Umbilical cord (tissue), 1 donor: ENCODE measurements at regions not wholly inside any gene's neighbourhood (a gene's known extent, or its start where the extent isn't known, plus 50 kb on each side); places are given as distances from the start of the nearest gene placed in this dataset.
"Not testable (repeated sequence)": the region's sequence is repeated elsewhere in the genome, so short reads cannot be mapped to it uniquely, and the experiment has no call there.

ENCODE experiments used
- DNase-seq: peaks from one replicate; pipeline ENCODE4 v3.0.0-alpha.2; 2015; ENCODE audit warnings: low spot score

DNA sequence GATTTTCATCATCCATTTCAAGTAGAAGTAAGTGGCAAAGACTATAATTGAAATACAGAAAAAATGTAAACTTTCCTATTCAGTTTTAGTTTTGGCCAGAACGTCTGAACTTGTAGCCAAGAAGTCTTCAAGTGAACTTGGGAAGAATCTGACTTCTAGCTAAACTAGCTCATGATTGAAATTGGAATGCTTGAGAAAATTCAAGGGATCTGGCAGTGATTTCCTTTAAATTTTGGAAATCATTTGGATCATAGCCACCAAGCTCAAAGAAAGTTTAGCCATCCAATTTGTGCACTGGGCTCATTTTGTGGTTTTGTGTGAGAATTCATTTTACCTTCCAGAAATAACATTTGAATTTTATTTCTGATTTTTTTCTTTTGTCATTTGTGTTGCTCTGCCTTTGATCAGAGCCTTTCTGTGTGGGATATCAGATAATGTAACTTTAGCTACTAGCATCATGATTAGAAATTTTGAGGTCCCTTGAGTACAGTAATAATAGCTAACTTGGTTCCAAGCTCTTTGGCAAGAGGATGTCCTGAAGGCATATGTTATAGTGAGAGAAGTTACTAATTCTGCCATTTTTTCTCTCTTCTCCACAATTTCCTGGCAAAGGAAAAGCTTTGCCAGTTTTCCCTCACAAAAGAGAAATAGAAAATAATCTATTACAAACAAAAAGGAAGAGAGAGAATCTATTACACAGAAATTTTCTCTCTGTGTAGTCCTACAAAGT lies 2123.7 kb upstream of the RAG2 start:
- no peak for DNase-seq

DNA sequence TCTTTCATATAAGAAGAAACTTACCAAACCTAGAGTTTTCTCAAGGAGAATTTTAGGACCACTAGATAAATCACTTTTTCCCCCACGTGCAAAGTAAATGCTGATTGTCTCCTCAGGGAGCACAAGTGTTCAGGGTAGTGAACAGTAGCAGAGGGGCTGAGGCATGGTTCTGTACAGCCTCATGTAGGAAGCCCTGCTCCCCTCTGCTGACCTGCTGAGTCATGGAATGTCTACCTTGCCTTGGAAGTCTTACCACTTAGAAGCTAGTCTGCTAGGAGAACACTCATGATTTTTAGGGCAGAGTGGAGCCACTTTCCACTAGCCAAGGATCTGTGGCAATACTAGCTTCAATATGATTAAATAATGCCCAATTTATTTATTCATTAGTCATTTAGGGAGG lies 2120.6 kb upstream of the RAG2 start:
- no peak for DNase-seq

DNA sequence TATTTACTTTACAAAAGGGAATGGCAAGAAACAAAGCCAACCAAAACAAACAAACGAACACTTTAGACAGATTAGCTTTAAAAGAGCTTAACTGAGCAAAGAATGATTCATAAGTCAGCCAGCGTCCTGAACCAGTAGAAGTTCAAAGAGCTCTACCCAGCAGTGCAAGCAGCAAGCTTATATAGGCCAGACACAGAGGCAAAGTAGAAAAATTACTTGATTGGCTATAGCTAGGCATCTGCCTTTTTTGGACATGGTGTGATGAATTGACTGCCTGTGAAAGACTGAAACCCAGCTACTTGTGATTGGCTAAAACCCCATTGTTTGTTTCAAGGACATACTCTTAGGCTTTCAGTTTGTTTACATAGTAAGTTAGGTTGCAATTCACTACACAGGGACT lies 2120.0 kb upstream of the RAG2 start:
- no peak for DNase-seq

DNA sequence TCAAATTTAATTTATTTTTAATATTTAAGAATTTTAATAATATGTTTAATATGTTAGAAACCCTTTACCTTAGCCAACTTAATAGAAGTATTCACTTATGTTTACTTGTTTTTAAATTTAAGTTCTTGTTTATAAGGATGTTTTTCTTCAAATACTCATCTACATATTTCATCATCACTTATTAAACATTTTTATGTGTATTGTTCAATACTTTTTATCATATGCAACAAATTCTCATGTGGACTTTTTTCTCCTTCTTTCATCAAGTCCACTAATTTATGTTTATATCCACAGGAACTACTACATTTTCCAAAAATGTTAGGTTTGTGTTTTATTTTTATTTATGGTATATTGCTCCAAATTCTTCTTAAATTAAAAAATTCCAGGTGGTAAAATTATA lies 2113.1 kb upstream of the RAG2 start:
- no peak for DNase-seq

DNA sequence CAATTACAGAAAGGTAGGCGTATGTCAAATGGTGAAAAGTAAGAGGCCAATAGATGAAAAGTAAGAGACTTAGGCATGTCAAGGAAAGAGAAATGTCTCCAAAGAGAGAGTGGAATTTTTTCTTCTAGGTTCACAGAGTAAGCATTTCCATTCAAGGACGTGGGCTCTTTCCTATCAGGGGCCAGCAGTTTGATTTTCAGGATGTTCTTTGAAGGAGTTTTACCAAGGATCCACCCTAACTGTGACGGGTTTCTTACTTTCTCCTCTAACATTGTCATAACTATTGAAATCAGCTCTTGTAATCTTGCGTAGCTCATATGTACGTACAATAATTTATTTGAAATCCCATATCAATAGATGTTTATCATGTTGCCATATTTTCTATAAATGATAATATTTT lies 2112.2 kb upstream of the RAG2 start:
- no peak for DNase-seq

DNA sequence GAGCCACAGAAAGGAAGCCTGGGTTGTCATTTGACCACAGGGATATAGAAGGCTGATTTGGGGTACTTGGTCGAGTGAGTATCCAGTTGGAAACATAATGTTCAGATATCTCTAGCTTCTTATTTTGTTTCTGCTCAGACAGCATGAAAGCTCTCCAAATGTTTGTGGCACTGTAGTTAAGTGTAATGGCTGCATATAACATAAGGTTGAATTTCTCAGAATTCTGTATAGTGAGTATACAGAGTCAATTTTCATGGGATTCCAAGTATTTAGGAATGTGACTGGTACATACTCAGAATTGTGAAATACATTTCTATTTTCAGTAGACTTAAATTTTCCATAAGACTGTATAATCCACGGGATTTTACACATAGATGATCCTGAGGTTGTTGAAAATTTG lies 2102.1 kb upstream of the RAG2 start:
- no peak for DNase-seq

DNA sequence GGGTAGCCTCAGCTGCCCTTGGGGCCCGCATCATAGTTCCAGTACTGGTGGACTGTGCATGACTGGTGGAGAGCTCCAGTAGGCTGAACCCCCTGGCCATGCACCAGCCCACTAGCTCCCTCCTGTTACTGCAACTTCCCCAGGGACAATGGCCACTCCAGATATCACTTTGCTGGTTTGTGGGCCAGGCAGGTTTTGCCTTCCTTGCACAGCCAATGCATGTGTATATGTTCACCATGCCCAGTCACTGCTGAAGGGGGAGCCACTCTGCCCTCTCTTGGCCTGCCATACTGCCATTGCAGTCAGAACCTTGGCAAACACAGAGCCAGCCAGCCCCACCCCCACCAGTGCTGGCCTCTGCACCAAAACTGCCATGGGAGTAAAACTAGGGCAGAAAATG lies 2095.3 kb upstream of the RAG2 start:
- DNase-seq: no peak

DNA sequence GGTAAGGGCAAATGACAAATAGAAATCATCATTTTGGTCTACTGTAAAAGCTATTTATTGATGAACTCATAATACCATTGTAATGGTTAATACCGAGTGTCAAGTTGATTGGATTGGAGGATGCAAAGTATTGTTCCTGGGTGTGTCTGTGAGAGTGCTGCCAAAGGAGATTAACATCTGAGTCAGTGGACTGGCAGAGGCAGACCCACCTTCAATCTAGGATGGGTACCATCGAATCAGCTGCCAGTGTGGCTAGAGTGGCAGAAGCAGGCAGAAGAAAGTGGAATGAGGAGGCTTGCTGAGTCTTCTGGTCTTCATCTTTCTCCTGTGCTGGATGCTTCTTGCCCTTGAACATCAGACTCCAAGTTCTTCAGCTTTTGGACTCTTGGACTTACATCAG lies 2092.2 kb upstream of the RAG2 start:
- not testable (repeated sequence) for DNase-seq

DNA sequence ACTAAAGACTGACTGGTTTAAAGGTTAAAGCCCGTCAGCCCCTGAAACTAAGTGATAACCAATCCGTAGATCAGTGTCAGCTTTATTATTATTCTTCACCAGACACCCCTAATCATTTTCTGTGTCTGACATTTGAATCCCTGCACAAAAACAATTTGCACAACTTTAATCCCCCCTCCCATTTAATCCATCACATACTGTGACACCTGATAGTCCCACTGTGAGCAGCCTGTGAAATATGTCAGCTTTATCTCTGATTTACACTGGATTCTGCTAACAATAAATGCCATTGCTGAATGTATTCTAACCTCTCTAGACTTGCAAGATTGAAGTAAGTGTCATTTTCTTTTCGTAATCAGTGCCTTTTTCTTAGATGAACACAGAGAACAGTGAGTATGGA lies 2089.0 kb upstream of the RAG2 start:
- no peak for DNase-seq

DNA sequence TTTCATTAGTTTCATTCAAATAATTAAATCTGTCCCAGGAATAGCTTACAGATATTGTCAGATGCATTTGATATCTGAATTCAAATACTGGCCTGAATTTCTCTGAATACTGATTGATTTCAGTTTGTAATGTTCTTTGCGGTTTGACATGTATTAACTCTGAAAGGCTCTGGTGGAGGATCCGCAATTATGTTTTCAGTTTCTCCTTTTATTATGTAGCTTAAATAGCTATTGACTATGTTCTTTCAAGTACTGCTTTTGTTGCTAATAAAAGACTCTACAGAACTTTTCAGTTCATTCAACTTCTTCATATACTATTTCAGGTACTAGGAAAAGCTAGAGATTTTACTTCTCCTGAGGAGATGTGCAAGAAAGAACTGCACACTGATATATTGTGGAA lies 2085.4 kb upstream of the RAG2 start:
- no peak for DNase-seq

DNA sequence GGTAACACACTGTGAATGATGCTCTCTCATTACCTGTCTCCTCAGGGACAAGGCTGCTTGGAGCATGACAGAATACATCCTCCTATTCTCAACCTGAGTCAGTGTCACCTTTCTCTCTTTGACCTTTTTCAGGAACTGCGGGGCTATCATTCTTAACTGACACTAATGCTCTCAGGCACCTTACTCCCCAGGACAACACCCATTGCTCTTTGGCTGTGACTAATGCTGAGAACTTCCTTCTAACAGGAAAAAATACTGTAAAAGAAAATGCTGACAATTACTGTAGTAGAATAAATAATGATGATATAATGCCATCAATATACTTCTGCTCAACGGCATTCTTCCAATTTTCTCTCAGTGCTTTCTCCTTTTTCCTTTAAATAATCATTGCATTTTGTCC lies 2082.7 kb upstream of the RAG2 start:
- DNase-seq: peak; percentile 7

DNA sequence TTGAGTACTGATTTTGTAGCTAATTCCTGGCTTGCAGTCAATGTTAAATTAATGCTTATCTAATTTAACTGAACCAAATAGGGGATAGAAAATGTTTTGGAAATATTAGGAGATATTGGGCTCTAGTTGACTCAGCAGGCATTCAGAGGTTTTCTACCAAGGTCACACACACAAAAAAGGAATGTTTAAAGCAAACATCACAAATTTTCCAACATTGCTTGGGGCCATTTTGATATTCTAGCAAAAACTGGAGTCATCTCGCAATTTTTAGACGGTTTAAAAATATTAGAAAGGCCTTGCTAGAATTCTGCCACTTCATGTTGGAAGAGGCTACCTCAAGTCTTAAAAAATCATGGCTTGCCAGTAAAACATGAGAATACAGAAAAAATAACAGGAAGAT lies 2082.1 kb upstream of the RAG2 start:
- no peak for DNase-seq

DNA sequence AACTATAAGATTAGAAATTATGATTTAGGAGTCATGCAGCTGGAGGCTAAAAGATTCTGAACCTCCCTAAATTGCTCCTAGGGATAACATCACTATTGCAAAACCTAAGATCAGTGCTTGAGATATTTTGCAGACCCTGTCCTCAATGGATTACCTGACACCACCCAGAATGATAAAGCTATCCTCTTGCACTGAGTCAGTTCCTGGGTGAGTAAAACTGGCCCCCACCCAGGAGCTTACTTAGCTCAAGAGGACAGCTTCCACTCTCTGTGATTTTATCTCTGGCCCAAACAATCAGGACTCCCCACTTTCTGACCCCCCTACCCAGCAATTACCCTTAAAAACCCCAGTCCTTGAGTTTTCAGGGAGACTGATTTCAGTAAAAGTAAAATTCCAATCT lies 2074.4 kb upstream of the RAG2 start:
- DNase-seq: no peak

DNA sequence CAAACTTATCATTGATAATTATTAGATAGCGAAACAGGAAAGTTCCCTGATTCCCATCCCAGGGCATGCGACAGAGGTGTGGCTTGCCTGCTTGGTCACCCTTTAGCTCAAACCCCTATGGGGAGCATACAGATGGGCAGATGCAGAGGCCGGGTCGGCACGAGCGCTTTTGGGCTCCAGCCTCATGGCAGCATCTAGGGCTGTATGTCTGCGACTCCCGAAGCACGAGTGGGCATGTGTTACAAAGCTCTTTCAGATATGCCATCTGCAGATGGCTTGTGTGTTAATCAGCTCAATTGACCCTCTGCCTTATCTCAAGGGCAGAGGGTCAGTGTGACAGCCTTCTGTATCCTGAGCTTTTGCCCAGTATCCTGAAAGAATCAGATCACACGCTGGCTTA lies 2069.3 kb upstream of the RAG2 start:
- DNase-seq: no peak

DNA sequence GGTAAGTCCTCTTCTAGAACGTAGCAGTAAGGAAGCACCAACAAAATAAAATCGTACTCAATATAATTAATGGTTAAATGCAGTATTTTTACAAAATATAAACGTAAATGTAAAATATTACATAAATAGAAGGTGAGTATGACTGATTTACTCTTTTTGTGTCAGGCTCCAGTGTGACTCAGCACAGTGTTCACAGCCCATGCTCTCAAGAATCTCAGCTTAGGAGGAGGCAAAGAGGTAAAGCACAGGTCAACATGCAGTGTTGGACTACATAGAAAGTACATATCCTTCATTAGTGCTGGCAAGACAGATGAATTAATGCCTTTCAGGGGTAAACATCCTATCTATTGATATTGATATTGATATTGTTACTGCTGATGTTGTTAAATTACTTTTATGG lies 2050.6 kb upstream of the RAG2 start:
- DNase-seq: no peak

DNA sequence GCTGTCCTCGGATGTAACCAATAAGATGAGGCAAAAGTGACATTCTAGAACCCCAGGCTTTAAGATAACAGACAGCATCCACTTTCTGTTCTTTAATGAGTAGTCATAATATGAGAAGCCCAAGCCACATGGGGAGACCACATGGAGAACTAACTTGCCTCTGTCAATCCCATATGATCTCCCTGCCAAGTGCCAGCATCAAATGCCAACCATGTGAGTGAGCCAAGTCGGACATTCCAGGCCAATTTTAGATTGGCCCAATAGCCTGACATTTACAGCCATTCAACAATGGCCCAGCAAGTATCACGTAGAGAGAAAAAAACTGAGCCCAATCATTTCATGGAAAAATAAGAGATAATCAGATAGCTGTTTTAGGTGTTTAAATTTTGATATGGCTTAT lies 2048.3 kb upstream of the RAG2 start:
- no peak for DNase-seq

DNA sequence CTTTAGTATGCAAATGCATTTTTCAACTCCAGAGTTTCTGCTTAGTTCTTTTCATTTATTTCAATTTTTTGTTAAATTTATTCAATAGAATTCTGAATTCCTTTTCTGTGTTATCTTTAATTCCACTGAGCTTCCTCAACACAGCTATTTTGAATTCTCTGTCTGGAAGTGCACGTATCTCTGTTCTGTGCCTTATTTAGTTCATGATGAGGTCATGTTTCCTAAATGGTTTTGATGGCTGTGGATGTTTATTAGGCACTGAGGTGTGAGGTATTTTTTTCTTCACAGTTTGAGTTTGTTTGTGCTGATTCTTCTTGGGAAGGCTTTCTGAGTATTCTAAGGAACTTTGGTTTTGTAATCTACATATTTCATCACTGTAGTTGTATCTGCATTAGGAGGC lies 2042.8 kb upstream of the RAG2 start:
- no peak for DNase-seq

DNA sequence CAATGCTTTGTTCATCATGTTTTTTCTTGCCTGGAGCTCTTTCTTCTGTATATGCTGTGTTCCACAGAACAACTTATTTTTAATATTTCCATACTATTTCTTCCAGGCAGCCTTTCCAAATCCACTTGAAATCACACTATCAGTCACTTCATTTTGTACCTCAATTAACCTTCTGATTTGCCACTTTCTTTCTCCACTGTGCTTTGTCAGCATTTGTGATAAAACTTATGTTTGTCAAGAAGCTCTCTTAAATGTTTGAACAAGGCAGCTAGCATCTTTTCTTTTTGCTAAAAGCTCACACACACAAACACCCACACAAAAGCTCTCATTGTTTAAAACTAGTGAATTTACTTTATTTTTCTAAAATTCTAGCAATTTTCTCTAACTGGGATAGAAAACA lies 2014.7 kb upstream of the RAG2 start:
- no peak for DNase-seq

DNA sequence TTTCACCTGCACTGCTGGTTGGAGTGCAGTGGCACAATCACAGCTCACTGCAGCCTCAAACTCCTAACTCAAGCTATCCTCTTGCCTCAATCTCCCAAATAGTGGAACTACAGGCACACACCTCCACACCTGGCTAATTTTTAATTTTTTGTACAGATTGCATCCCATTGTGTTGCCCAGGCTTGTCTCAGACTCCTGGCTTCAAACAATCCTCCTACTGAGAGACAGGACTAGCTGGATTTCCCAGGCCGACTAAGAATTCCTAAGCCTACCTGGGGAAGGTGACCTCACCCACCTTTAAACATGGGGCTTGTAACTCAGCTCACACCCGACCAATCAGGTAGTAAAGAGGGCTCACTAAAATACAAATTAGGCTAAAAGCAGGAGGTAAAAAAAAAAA lies 2003.3 kb upstream of the RAG2 start:
- DNase-seq: not testable (repeated sequence)

DNA sequence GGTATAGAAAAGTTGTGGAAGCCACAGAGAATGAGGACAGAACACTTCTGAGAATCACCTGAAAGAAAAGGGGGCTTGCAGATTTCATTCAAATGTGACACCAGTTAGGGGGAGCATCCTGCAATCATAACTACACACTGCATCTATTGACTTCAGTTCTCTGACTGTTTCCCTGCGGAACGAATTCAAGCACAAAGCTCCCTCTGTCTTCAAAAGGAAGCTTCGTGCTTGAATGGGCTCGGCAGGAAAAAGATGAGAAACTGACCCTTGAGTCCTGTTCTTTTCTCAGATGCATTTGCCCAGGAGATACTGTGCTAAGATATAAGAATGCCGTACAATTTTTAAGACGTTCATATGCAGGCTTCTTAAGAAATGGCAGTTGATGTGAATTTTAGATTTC lies 2000.4 kb upstream of the RAG2 start:
- peak; percentile 1 for DNase-seq

DNA sequence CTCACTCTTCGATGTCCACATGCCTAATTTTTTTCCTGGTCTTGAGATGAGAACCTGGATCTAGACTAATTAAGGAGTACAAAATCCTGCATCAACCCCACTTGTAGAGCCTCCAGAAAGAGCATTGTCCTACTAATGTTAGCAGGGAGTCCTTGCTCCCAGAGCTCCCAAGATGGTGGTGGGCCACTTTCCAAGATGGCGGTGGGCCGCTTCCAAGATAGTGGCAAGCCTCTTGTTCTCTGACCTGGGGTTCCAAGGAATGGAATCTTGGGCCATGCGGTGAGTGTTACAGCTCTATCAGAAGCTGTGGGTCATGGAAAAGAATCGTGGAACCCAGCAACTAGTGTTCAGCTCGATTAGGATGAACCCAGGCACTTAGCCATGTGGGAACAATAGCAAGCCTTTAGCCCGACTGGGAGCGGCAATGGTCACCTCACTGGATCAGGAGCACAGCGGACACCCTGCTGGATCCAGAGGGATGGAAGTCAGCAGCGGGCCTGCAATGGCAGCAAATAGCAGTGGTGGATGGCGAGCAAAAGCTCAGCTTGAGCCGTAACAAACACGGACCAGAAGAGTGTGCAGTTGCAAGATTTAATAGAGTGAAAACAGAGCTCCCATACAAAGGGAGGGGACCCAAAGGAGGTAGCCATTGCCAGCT lies 1997.5 kb upstream of the RAG2 start:
- DNase-seq: not testable (repeated sequence)

DNA sequence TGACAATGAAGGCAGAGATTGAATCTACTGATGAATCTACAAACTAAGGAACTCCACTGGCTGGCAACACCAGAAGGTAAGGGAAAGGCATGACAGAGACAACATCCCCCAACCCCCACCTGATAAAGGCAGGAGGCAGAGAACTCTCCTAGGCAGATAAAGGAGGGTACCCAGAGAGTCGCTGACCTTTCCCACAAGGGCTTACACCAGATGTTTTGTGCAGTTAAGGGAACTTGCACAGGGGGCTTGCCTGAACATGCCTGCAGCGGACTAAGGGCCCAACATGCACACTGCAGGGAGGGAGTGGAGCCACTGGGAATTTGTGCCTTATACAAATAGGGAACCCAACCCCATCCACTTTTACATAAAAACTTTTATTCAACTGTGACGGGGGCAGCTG lies 1996.9 kb upstream of the RAG2 start:
- no peak for DNase-seq

DNA sequence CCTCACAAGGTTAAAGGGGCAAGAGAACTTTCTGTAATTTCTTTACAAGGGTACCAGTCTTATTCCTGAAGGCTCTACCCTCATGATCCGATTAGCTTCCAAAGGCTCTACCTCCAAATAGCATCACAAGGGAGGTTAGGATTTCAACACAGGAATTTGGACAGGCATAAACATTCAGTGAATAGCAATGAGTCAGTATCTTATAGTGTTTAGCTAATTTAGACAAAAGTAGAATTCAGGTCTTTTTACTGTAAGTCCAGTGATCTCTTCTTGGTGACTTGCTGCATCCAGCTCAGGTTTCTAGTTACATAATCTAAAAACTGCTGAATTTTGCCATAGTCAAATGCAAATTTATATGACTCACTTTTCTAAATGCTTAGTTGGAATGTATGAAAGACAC lies 1995.6 kb upstream of the RAG2 start:
- DNase-seq: no peak

DNA sequence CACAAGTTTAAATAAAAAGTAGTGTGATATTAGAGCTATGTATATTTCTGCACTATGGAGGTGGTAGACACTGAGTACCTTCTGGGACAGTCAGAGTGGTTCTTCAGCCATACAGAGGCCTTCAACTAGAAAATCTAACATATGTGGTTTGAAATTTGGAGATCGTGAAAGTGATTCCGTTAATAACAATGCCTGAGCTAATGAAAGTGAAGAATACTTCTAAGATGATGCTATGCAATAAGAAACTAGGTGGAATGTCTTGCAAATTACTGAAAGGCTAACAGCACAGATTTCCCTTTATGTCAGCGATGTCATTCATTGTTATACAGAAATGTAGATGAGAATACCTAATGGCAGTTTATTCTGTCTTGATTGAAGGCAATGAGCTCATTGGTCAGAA lies 1984.7 kb upstream of the RAG2 start:
- no peak for DNase-seq
